Activated CD4-positive, alpha-beta T cell treated with anti-CD3 and anti-CD28 coated beads for 36 hours (primary cell): ENCODE measurements at regions not wholly inside any gene's neighbourhood (a gene's known extent, or its start where the extent isn't known, plus 50 kb on each side); places are given as distances from the start of the nearest gene placed in this dataset.

ENCODE experiments used
- ATAC-seq: fragments of 200-7000 bp; cut with Tn5 transposase; one replicate; pipeline ENCODE4 v1.10.0; 2021; ENCODE audit warnings: mild to moderate bottlenecking, moderate library complexity
- CTCF ChIA-PET: fragments of 350-600 bp; sonication (Branson Sonifier 250); formaldehyde crosslinking; loops from one replicate; lab custom pipeline; 2021; ENCODE audit warnings: antibody characterized with exemption; lab: Charles Lee
- POLR2A ChIA-PET: fragments of 350-600 bp; sonication (Branson Sonifier 250); formaldehyde crosslinking; loops from one replicate; lab custom pipeline; 2021; ENCODE audit warnings: antibody characterized with exemption, inconsistent platforms; lab: Charles Lee
- DNase-seq: peaks from one replicate; pipeline ENCODE4 v3.0.0-alpha.2; 2020
- H3K27ac Mint-ChIP-seq: one replicate; pipeline ENCODE4 v1.8.0; 2021; ENCODE audit warnings: mixed read lengths
- H3K27me3 Mint-ChIP-seq: one replicate; pipeline ENCODE4 v1.8.0; 2021; ENCODE audit warnings: mixed read lengths
- H3K36me3 Mint-ChIP-seq: one replicate; pipeline ENCODE4 v1.8.0; 2021; ENCODE audit warnings: low read depth, mixed read lengths
- H3K4me1 Mint-ChIP-seq: one replicate; pipeline ENCODE4 v1.8.0; 2021; ENCODE audit warnings: mixed read lengths
- H3K4me3 Mint-ChIP-seq: one replicate; pipeline ENCODE4 v1.8.0; 2021; ENCODE audit warnings: mild to moderate bottlenecking, moderate library complexity, mixed read lengths
- H3K9me3 Mint-ChIP-seq: one replicate; pipeline ENCODE4 v1.8.0; 2021; ENCODE audit warnings: low read depth, mixed read lengths
- intact Hi-C, 2 experiments: fragments of 100-400 bp; cut with DNase I in 1 of 2; cut with micrococcal nuclease in 1 of 2; formaldehyde crosslinking; loops; one replicate each; pipeline versions ENCODE4 v1.14.2 to v1.15.1; 2022 to 2024; cut with DNase I, micrococcal nuclease

- Mint-ChIP-seq H3K27me3 (no peaks in the 10 kb centered on the region), H3K4me1 (no peaks in the 10 kb centered on the region), H3K27ac (no peak overlapping the region), H3K4me3 (no peak overlapping the region), H3K9me3 (peaks cover 5% of the 10 kb centered on the region), H3K36me3 (no peaks in the 10 kb centered on the region)
- DNase-seq = no peak
- ChIA-PET CTCF (no interaction called here), POLR2A (no interaction called here)
- no peak for ATAC-seq
- intact Hi-C loops = loop anchor here in 1 of 2 experiments (10.0 kb wide), 1 partner anchor 318 kb away; no protein-coding TSS in a partner anchor
Observed at GRCh38 chr7:46776790-46777189, 805.1 kb downstream of the TNS3 start.

- intact Hi-C loops = loop anchor here in 1 of 2 experiments (10.0 kb wide), 1 partner anchor 319 kb away; no protein-coding TSS in a partner anchor
- H3K27ac Mint-ChIP-seq = no peak overlapping the region
- CTCF ChIA-PET = no interaction called here
- DNase-seq (no peak), ATAC-seq (no peak)
- H3K27me3 Mint-ChIP-seq = no peaks in the 10 kb centered on the region
- H3K36me3 Mint-ChIP-seq = no peaks in the 10 kb centered on the region
- H3K4me3 Mint-ChIP-seq = no peak overlapping the region
- POLR2A ChIA-PET = no interaction called here
- peaks cover 5% of the 10 kb centered on the region for H3K9me3 Mint-ChIP-seq
- H3K4me1 Mint-ChIP-seq = no peaks in the 10 kb centered on the region
Observed at GRCh38 chr7:46775776-46776175, 806.1 kb downstream of the TNS3 start.

- Mint-ChIP-seq H3K36me3 (no peaks in the 10 kb centered on the region), H3K4me1 (no peaks in the 10 kb centered on the region), H3K4me3 (no peak overlapping the region), H3K27me3 (no peaks in the 10 kb centered on the region), H3K9me3 (peaks cover 5% of the 10 kb centered on the region), H3K27ac (no peak overlapping the region)
- DNase-seq = no peak
- no peak for ATAC-seq
- intact Hi-C loops = loop anchor here in 1 of 2 experiments (10.0 kb wide), 1 partner anchor 320 kb away; no protein-coding TSS in a partner anchor
- ChIA-PET POLR2A (no interaction called here), CTCF (no interaction called here)
Observed at GRCh38 chr7:46775020-46775419, 806.9 kb downstream of the TNS3 start.

GRCh38 chr7:46774515-46774914 is 807.4 kb downstream of the TNS3 start:
- CTCF ChIA-PET = no interaction called here
- no peak overlapping the region for H3K4me3 Mint-ChIP-seq
- ATAC-seq (no peak), DNase-seq (no peak)
- POLR2A ChIA-PET = no interaction called here
- no peaks in the 10 kb centered on the region for H3K27me3 Mint-ChIP-seq
- no peak overlapping the region for H3K27ac Mint-ChIP-seq
- intact Hi-C loops = loop anchor here in 1 of 2 experiments (10.0 kb wide), 1 partner anchor 320 kb away; no protein-coding TSS in a partner anchor
- no peaks in the 10 kb centered on the region for H3K4me1 Mint-ChIP-seq
- peaks cover 3% of the 10 kb centered on the region for H3K9me3 Mint-ChIP-seq
- H3K36me3 Mint-ChIP-seq = no peaks in the 10 kb centered on the region

GRCh38 chr7:46772776-46773175 is 809.1 kb downstream of the TNS3 start:
- CTCF ChIA-PET = no interaction called here
- POLR2A ChIA-PET = no interaction called here
- Mint-ChIP-seq H3K36me3 (no peaks in the 10 kb centered on the region), H3K4me1 (no peaks in the 10 kb centered on the region), H3K4me3 (no peak overlapping the region), H3K27ac (no peak overlapping the region), H3K9me3 (peaks cover 5% of the 10 kb centered on the region), H3K27me3 (no peaks in the 10 kb centered on the region)
- intact Hi-C loops = loop anchor here in 1 of 2 experiments (10.0 kb wide), 1 partner anchor 322 kb away; no protein-coding TSS in a partner anchor
- DNase-seq (no peak), ATAC-seq (no peak)

- H3K36me3 Mint-ChIP-seq = no peaks in the 10 kb centered on the region
- no peaks in the 10 kb centered on the region for H3K27me3 Mint-ChIP-seq
- no peaks in the 10 kb centered on the region for H3K4me1 Mint-ChIP-seq
- H3K4me3 Mint-ChIP-seq = no peak overlapping the region
- CTCF ChIA-PET = no interaction called here
- no peak for ATAC-seq
- peaks cover 5% of the 10 kb centered on the region for H3K9me3 Mint-ChIP-seq
- no peak overlapping the region for H3K27ac Mint-ChIP-seq
- intact Hi-C loops = no loop called here
- POLR2A ChIA-PET = no interaction called here
- DNase-seq = no peak
Observed at GRCh38 chr7:46767071-46767470, 814.8 kb downstream of the TNS3 start.

- no peak overlapping the region for H3K4me3 Mint-ChIP-seq
- POLR2A ChIA-PET = no interaction called here
- no peaks in the 10 kb centered on the region for H3K36me3 Mint-ChIP-seq
- peaks cover 5% of the 10 kb centered on the region for H3K9me3 Mint-ChIP-seq
- H3K27ac Mint-ChIP-seq = no peak overlapping the region
- no peaks in the 10 kb centered on the region for H3K4me1 Mint-ChIP-seq
- DNase-seq (no peak), ATAC-seq (no peak)
- intact Hi-C loops = no loop called here
- CTCF ChIA-PET = no interaction called here
- H3K27me3 Mint-ChIP-seq = no peaks in the 10 kb centered on the region
Observed at GRCh38 chr7:46764100-46764936, 817.6 kb downstream of the TNS3 start.

GRCh38 chr7:46763344-46763743 is 818.6 kb downstream of the TNS3 start:
- no peak overlapping the region for H3K27ac Mint-ChIP-seq
- ATAC-seq = no peak
- no peak for DNase-seq
- H3K9me3 Mint-ChIP-seq = no peaks in the 10 kb centered on the region
- no peaks in the 10 kb centered on the region for H3K27me3 Mint-ChIP-seq
- no peaks in the 10 kb centered on the region for H3K4me1 Mint-ChIP-seq
- no peak overlapping the region for H3K4me3 Mint-ChIP-seq
- intact Hi-C loops = no loop called here
- POLR2A ChIA-PET = no interaction called here
- no peaks in the 10 kb centered on the region for H3K36me3 Mint-ChIP-seq
- CTCF ChIA-PET = interaction anchor here (0.6 kb wide), 1 partner anchor 866 kb away, joined by 3 read pairs; no protein-coding TSS in a partner anchor

- DNase-seq (no peak), ATAC-seq (no peak)
- POLR2A ChIA-PET = no interaction called here
- CTCF ChIA-PET = no interaction called here
- no peaks in the 10 kb centered on the region for H3K36me3 Mint-ChIP-seq
- intact Hi-C loops = no loop called here
- H3K9me3 Mint-ChIP-seq = peaks cover 1% of the 10 kb centered on the region
- no peaks in the 10 kb centered on the region for H3K27me3 Mint-ChIP-seq
- H3K4me1 Mint-ChIP-seq = no peaks in the 10 kb centered on the region
- no peak overlapping the region for H3K4me3 Mint-ChIP-seq
- no peak overlapping the region for H3K27ac Mint-ChIP-seq
Observed at GRCh38 chr7:46759711-46760480, 822.0 kb downstream of the TNS3 start.

- Mint-ChIP-seq H3K9me3 (peaks cover 1% of the 10 kb centered on the region), H3K36me3 (no peaks in the 10 kb centered on the region), H3K27ac (no peak overlapping the region), H3K4me3 (no peak overlapping the region), H3K27me3 (no peaks in the 10 kb centered on the region), H3K4me1 (no peaks in the 10 kb centered on the region)
- POLR2A ChIA-PET = no interaction called here
- ATAC-seq (no peak), DNase-seq (no peak)
- intact Hi-C loops = no loop called here
- CTCF ChIA-PET = no interaction called here
Observed at GRCh38 chr7:46756996-46757395, 824.9 kb downstream of the TNS3 start.

GRCh38 chr7:46756256-46756655 is 825.7 kb downstream of the TNS3 start:
- CTCF ChIA-PET = no interaction called here
- ATAC-seq = no peak
- Mint-ChIP-seq H3K9me3 (peaks cover 1% of the 10 kb centered on the region), H3K4me1 (no peaks in the 10 kb centered on the region), H3K27me3 (no peaks in the 10 kb centered on the region), H3K36me3 (no peaks in the 10 kb centered on the region), H3K4me3 (no peak overlapping the region), H3K27ac (no peak overlapping the region)
- intact Hi-C loops = no loop called here
- no peak for DNase-seq
- POLR2A ChIA-PET = no interaction called here
